NCI-H1417 treated with DMSO at 0.1 percent for 48 hours (cell line): ENCODE measurements at regions not wholly inside any gene's neighbourhood (a gene's known extent, or its start where the extent isn't known, plus 50 kb on each side); places are given as distances from the start of the nearest gene placed in this dataset.

ENCODE experiments used
- DNase-seq: peaks from one replicate; lab custom pipeline; 2025; lab: John Stamatoyannopoulos, UW

- DNase-seq = no peak
These were observed 322.7 kb downstream of the BLID start for GRCh38 chr11:121793291-121793690.

- no peak for DNase-seq
These were observed 323.8 kb downstream of the BLID start for GRCh38 chr11:121792185-121792584.

GRCh38 chr11:121790430-121790829, 325.6 kb downstream of the BLID start:
- DNase-seq = no peak

GRCh38 chr11:121780971-121781370, 328.2 kb upstream of the SORL1-AS1 start:
- no peak for DNase-seq

GRCh38 chr11:121777056-121777455, 324.3 kb upstream of the SORL1-AS1 start:
- no peak for DNase-seq

- DNase-seq = no peak
These were observed 322.5 kb upstream of the SORL1-AS1 start for GRCh38 chr11:121775276-121775675.

- peak; percentile 62 for DNase-seq
These were observed 320.3 kb upstream of the SORL1-AS1 start for GRCh38 chr11:121773076-121773475.

GRCh38 chr11:121770939-121771595, 318.3 kb upstream of the SORL1-AS1 start:
- DNase-seq = no peak

- no peak for DNase-seq
These were observed 316.4 kb upstream of the SORL1-AS1 start for GRCh38 chr11:121769191-121769590.

GRCh38 chr11:121767433-121767832, 314.7 kb upstream of the SORL1-AS1 start:
- no peak for DNase-seq

GRCh38 chr11:121766991-121767390, 314.2 kb upstream of the SORL1-AS1 start:
- DNase-seq = no peak

- DNase-seq = no peak
These were observed 313.4 kb upstream of the SORL1-AS1 start for GRCh38 chr11:121766166-121766565.

- no peak for DNase-seq
These were observed 310.8 kb upstream of the SORL1-AS1 start for GRCh38 chr11:121763526-121763925.

GRCh38 chr11:121762820-121763219, 310.1 kb upstream of the SORL1-AS1 start:
- DNase-seq = peak; percentile 1

GRCh38 chr11:121761186-121761585, 308.4 kb upstream of the SORL1-AS1 start:
- no peak for DNase-seq

GRCh38 chr11:121757480-121758125, 304.8 kb upstream of the SORL1-AS1 start:
- no peak for DNase-seq

- no peak for DNase-seq
These were observed 303.1 kb upstream of the SORL1-AS1 start for GRCh38 chr11:121755906-121756305.

- no peak for DNase-seq
These were observed 302.4 kb upstream of the SORL1-AS1 start for GRCh38 chr11:121755191-121755590.

GRCh38 chr11:121754598-121754997, 301.8 kb upstream of the SORL1-AS1 start:
- DNase-seq = no peak

- no peak for DNase-seq
These were observed 296.9 kb upstream of the SORL1-AS1 start for GRCh38 chr11:121749691-121750090.

GRCh38 chr11:121748068-121748467, 295.3 kb upstream of the SORL1-AS1 start:
- no peak for DNase-seq

GRCh38 chr11:121743285-121743684, 290.5 kb upstream of the SORL1-AS1 start:
- no peak for DNase-seq

- DNase-seq = no peak
These were observed 289.1 kb upstream of the SORL1-AS1 start for GRCh38 chr11:121741761-121742361.
